ENCODE measurements at regions not wholly inside any gene's neighbourhood (a gene's known extent, or its start where the extent isn't known, plus 50 kb on each side); places are given as distances from the start of the nearest gene placed in this dataset.
"Not testable (repeated sequence)": the region's sequence is repeated elsewhere in the genome, so short reads cannot be mapped to it uniquely, and the experiment has no call there.

GRCh38 chr2:156752042-156752441 is 315.9 kb downstream of the GPD2 start:
- DNase-seq (no peak), ATAC-seq (no peak)
- ChIA-PET CTCF (no interaction called here), POLR2A (no interaction called here)
- no peaks in the 10 kb centered on the region for H3K27me3 Mint-ChIP-seq (ENCODE audit: low read depth)
- H3K27ac Mint-ChIP-seq: no peak overlapping the region
- H3K9me3 Mint-ChIP-seq (ENCODE audit: insufficient read depth): no peaks in the 10 kb centered on the region
- no peaks in the 10 kb centered on the region for H3K36me3 Mint-ChIP-seq (ENCODE audit: low read depth)
- no peak overlapping the region for H3K4me3 Mint-ChIP-seq
- no peaks in the 10 kb centered on the region for H3K4me1 Mint-ChIP-seq (ENCODE audit: low read depth)

DNA sequence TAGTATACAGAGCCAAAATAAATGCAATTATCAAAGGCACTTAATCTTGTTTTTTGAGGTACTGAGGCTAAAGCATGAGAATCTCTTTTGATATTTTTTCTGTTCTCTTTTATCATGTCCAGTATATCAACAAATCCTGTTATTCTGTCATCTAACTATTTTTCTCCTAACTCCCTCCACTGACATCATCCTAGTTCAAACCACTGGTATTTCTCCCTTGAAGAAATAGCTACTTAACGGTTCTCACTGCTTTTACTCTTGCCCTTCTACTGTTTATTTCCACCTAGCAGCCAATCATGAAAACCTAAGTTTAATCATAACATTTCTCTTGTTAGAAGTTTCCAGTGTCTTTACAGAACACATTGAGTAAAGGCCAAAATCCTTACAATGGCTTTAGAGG is 317.6 kb downstream of the GPD2 start:
- Mint-ChIP-seq H3K27ac (no peak overlapping the region), H3K36me3 (ENCODE audit: low read depth) (no peaks in the 10 kb centered on the region), H3K4me3 (no peak overlapping the region), H3K9me3 (ENCODE audit: insufficient read depth) (no peaks in the 10 kb centered on the region), H3K27me3 (ENCODE audit: low read depth) (no peaks in the 10 kb centered on the region), H3K4me1 (ENCODE audit: low read depth) (no peaks in the 10 kb centered on the region)
- CTCF ChIA-PET: no interaction called here
- ATAC-seq (no peak), DNase-seq (no peak)
- POLR2A ChIA-PET: no interaction called here

- no peaks in the 10 kb centered on the region for H3K27me3 Mint-ChIP-seq (ENCODE audit: low read depth)
- no peaks in the 10 kb centered on the region for H3K9me3 Mint-ChIP-seq (ENCODE audit: insufficient read depth)
- no peaks in the 10 kb centered on the region for H3K4me1 Mint-ChIP-seq (ENCODE audit: low read depth)
- H3K27ac Mint-ChIP-seq: no peak overlapping the region
- H3K4me3 Mint-ChIP-seq: no peak overlapping the region
- no peaks in the 10 kb centered on the region for H3K36me3 Mint-ChIP-seq (ENCODE audit: low read depth)
- ATAC-seq (no peak), DNase-seq (no peak)
- ChIA-PET POLR2A (no interaction called here), CTCF (no interaction called here)
These were observed 320.3 kb downstream of the GPD2 start for GRCh38 chr2:156756516-156756915.

- H3K9me3 Mint-ChIP-seq (ENCODE audit: insufficient read depth): no peaks in the 10 kb centered on the region
- H3K4me1 Mint-ChIP-seq (ENCODE audit: low read depth): peaks cover 2% of the 10 kb centered on the region
- ATAC-seq (no peak), DNase-seq (no peak)
- no peak overlapping the region for H3K4me3 Mint-ChIP-seq
- CTCF ChIA-PET: no interaction called here
- no peaks in the 10 kb centered on the region for H3K36me3 Mint-ChIP-seq (ENCODE audit: low read depth)
- POLR2A ChIA-PET: no interaction called here
- no peak overlapping the region for H3K27ac Mint-ChIP-seq
- no peaks in the 10 kb centered on the region for H3K27me3 Mint-ChIP-seq (ENCODE audit: low read depth)
These were observed 327.0 kb downstream of the GPD2 start for GRCh38 chr2:156763174-156763573.

DNA sequence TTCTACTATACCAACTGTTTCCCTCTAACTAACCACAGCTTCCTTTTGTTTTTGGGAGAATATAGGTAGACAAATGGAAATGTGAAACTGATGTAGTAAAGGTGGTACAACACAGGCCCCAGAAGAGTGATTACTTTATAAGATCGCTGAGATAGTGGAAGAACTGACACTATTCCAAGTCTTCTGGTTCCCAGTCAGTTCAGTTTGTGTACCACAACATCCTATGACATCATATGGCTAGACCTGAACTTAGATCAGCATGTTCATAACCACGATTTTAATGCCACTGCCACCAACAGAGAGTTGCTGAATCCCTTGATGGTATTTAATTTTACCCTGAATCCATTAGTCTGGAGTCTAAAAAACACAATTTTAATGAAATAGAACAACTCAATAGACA is 328.9 kb downstream of the GPD2 start:
- Mint-ChIP-seq H3K4me3 (no peak overlapping the region), H3K27me3 (ENCODE audit: low read depth) (no peaks in the 10 kb centered on the region), H3K4me1 (ENCODE audit: low read depth) (peaks cover 2% of the 10 kb centered on the region), H3K36me3 (ENCODE audit: low read depth) (no peaks in the 10 kb centered on the region), H3K27ac (no peak overlapping the region), H3K9me3 (ENCODE audit: insufficient read depth) (peaks cover 6% of the 10 kb centered on the region)
- no peak for ATAC-seq
- CTCF ChIA-PET: no interaction called here
- DNase-seq: no peak
- POLR2A ChIA-PET: no interaction called here

DNA sequence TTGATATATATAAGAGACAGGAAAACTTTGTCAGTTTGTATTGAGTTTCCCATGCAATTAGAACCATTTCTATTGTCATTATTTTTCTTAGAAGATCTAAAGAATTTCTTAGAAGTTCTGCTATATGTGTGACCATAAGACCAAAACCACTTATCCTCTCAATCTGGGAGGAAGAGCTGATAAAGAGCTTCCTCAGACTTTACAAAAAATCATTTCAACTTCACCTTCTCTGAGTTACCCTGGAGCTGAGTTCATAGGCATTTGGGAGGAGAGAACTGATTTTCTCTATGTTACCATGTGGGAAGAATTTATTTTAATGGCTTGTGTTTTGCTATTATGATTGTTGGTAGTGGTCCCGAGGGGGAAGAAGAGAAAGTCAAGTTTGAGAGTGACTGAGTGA is 329.3 kb downstream of the GPD2 start:
- Mint-ChIP-seq H3K9me3 (ENCODE audit: insufficient read depth) (peaks cover 6% of the 10 kb centered on the region), H3K27me3 (ENCODE audit: low read depth) (no peaks in the 10 kb centered on the region), H3K36me3 (ENCODE audit: low read depth) (no peaks in the 10 kb centered on the region), H3K4me1 (ENCODE audit: low read depth) (peaks cover 2% of the 10 kb centered on the region), H3K27ac (no peak overlapping the region), H3K4me3 (no peak overlapping the region)
- ChIA-PET CTCF (no interaction called here), POLR2A (no interaction called here)
- ATAC-seq: no peak
- DNase-seq: no peak

GRCh38 chr2:156769802-156770201 is 333.6 kb downstream of the GPD2 start:
- ChIA-PET CTCF (no interaction called here), POLR2A (no interaction called here)
- H3K4me1 Mint-ChIP-seq (ENCODE audit: low read depth): peaks cover 2% of the 10 kb centered on the region
- peaks cover 6% of the 10 kb centered on the region for H3K9me3 Mint-ChIP-seq (ENCODE audit: insufficient read depth)
- no peak overlapping the region for H3K27ac Mint-ChIP-seq
- no peak overlapping the region for H3K4me3 Mint-ChIP-seq
- ATAC-seq: no peak
- H3K27me3 Mint-ChIP-seq (ENCODE audit: low read depth): no peaks in the 10 kb centered on the region
- H3K36me3 Mint-ChIP-seq (ENCODE audit: low read depth): no peaks in the 10 kb centered on the region
- DNase-seq: no peak

DNA sequence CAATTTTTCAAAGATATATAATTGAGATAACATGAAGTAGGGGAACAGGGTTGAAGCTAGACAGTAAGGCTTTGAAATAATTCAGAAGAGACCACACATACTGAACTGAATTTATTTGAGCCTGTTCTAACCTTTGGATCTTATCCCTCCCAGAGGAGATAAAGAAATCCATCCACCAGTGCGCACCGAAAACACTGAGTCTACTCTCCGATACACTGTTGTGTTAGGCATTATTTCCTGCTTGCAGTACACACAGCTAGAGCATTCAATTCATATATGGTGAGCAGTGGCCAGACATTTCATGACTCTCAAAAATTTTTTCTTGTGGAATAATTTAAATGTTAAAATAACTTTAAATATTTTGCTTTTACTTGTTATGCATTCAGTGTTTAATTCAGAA is 342.7 kb downstream of the GPD2 start:
- POLR2A ChIA-PET: no interaction called here
- Mint-ChIP-seq H3K27ac (no peak overlapping the region), H3K4me1 (ENCODE audit: low read depth) (no peaks in the 10 kb centered on the region), H3K9me3 (ENCODE audit: insufficient read depth) (peaks cover 4% of the 10 kb centered on the region), H3K4me3 (no peak overlapping the region), H3K36me3 (ENCODE audit: low read depth) (no peaks in the 10 kb centered on the region), H3K27me3 (ENCODE audit: low read depth) (no peaks in the 10 kb centered on the region)
- CTCF ChIA-PET: no interaction called here
- no peak for ATAC-seq
- no peak for DNase-seq

- POLR2A ChIA-PET: no interaction called here
These were observed 343.4 kb downstream of the GPD2 start for GRCh38 chr2:156779416-156780120.

GRCh38 chr2:156781677-156782076 is 345.5 kb downstream of the GPD2 start:
- H3K27ac Mint-ChIP-seq; DNase-seq; H3K9me3 Mint-ChIP-seq (ENCODE audit: insufficient read depth); H3K27me3 Mint-ChIP-seq (ENCODE audit: low read depth); H3K36me3 Mint-ChIP-seq (ENCODE audit: low read depth); H3K4me3 Mint-ChIP-seq; H3K4me1 Mint-ChIP-seq (ENCODE audit: low read depth); CTCF ChIA-PET; POLR2A ChIA-PET; ATAC-seq: not testable (repeated sequence)

More at GRCh38 chr2:156779416-156780120, 343.4 kb downstream of the GPD2 start:
- DNase-seq (no peak), ATAC-seq (no peak)
- H3K27me3 Mint-ChIP-seq (ENCODE audit: low read depth): no peaks in the 10 kb centered on the region
- H3K27ac Mint-ChIP-seq: no peak overlapping the region
- CTCF ChIA-PET: no interaction called here
- H3K36me3 Mint-ChIP-seq (ENCODE audit: low read depth): no peaks in the 10 kb centered on the region
- peaks cover 4% of the 10 kb centered on the region for H3K9me3 Mint-ChIP-seq (ENCODE audit: insufficient read depth)
- H3K4me3 Mint-ChIP-seq: no peak overlapping the region
- H3K4me1 Mint-ChIP-seq (ENCODE audit: low read depth): no peaks in the 10 kb centered on the region

GRCh38 chr2:156784020-156784701 is 348.0 kb downstream of the GPD2 start:
- no peak for DNase-seq
- H3K9me3 Mint-ChIP-seq (ENCODE audit: insufficient read depth): no peaks in the 10 kb centered on the region
- no peaks in the 10 kb centered on the region for H3K36me3 Mint-ChIP-seq (ENCODE audit: low read depth)
- POLR2A ChIA-PET: no interaction called here
- CTCF ChIA-PET: no interaction called here
- no peak overlapping the region for H3K27ac Mint-ChIP-seq
- ATAC-seq: no peak
- H3K4me3 Mint-ChIP-seq: no peak overlapping the region
- H3K27me3 Mint-ChIP-seq (ENCODE audit: low read depth): no peaks in the 10 kb centered on the region
- H3K4me1 Mint-ChIP-seq (ENCODE audit: low read depth): no peaks in the 10 kb centered on the region

GRCh38 chr2:156787517-156787916 is 351.3 kb downstream of the GPD2 start:
- Mint-ChIP-seq H3K9me3 (ENCODE audit: insufficient read depth) (no peaks in the 10 kb centered on the region), H3K36me3 (ENCODE audit: low read depth) (no peaks in the 10 kb centered on the region), H3K4me1 (ENCODE audit: low read depth) (no peaks in the 10 kb centered on the region), H3K27me3 (ENCODE audit: low read depth) (no peaks in the 10 kb centered on the region), H3K4me3 (no peak overlapping the region), H3K27ac (no peak overlapping the region)
- no peak for DNase-seq
- ChIA-PET CTCF (no interaction called here), POLR2A (no interaction called here)
- ATAC-seq: no peak
